ENCODE measurements at regions not wholly inside any gene's neighbourhood (a gene's known extent, or its start where the extent isn't known, plus 50 kb on each side); places are given as distances from the start of the nearest gene placed in this dataset.

DNA sequence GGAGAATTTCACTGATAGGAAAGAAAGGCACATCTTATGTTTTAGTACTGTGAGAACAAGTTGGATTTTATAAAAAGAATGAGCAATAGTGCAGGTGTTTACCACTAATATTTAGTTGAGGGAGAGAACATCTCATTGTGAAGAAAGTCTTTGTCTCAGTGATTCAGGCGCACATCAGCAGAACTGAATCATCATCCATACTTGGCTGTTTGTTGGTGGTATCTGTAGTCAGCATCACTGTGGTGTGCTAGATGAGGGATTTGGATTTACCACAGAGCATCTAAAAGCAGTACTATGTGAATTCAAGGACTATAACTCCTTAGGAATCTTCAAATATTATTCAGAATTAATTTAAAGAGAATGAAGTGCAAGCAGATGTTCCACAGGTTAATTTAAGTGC lies 1380.5 kb upstream of the ATXN8OS start:
- TF ChIP-seq CTCF (IDR thresholded peaks at IDR 0.05; ENCODE audit: insufficient read depth, low read length, poor library complexity, severe bottlenecking) = no peak
- TF ChIP-seq EZH2phosphoT487 (conservative IDR thresholded peaks at IDR 0.05; ENCODE audit: low read length) = no peak
